ENCODE measurements at regions not wholly inside any gene's neighbourhood (a gene's known extent, or its start where the extent isn't known, plus 50 kb on each side); places are given as distances from the start of the nearest gene placed in this dataset.

- no peak overlapping the region for H3K4me3 ChIP-seq (ENCODE audit: low read length)
- H3K36me3 ChIP-seq (ENCODE audit: control insufficient read depth, insufficient read depth, low read length), result no peaks in the 10 kb centered on the region
- no peak overlapping the region for H3K18ac ChIP-seq (ENCODE audit: low read length)
- no peak overlapping the region for H2BK15ac ChIP-seq (replicated peaks; ENCODE audit: low read depth)
- H3K79me1 ChIP-seq (ENCODE audit: low read length), result no peaks in the 10 kb centered on the region
- no peak overlapping the region for H2AK5ac ChIP-seq (ENCODE audit: low read length)
- no peaks in the 10 kb centered on the region for H3K27me3 ChIP-seq (ENCODE audit: insufficient read depth, low read length, poor library complexity)
- H4K8ac ChIP-seq (ENCODE audit: low read depth, low read length), result no peak overlapping the region
- no peak overlapping the region for H2BK120ac ChIP-seq (ENCODE audit: low read depth, low read length)
- no peak overlapping the region for H3K9ac ChIP-seq (ENCODE audit: low read length)
- H3K4me1 ChIP-seq (ENCODE audit: control insufficient read depth, low read depth, low read length), result no peaks in the 10 kb centered on the region
- no peak overlapping the region for H3K27ac ChIP-seq (ENCODE audit: low read depth, low read length)
- no peak overlapping the region for H3K56ac ChIP-seq (ENCODE audit: low read length)
- H3K79me2 ChIP-seq (ENCODE audit: control insufficient read depth, insufficient read depth, low read length), result no peaks in the 10 kb centered on the region
- no peak overlapping the region for H3K4me2 ChIP-seq (ENCODE audit: low read length)
- no peak for DNase-seq
- no peak overlapping the region for H2BK5ac ChIP-seq (ENCODE audit: low read length)
- H3K4ac ChIP-seq (ENCODE audit: low read depth, low read length), result no peak overlapping the region
- no peak overlapping the region for H3K23ac ChIP-seq (ENCODE audit: low read length)
- H4K5ac ChIP-seq (ENCODE audit: low read length), result no peak overlapping the region
Measured at GRCh38 chr4:97367878-97368277, 775.4 kb downstream of the STPG2 start.

GRCh38 chr4:97370568-97370967 lies 772.7 kb downstream of the STPG2 start:
- no peak overlapping the region for H2AK5ac ChIP-seq (ENCODE audit: low read length)
- H3K56ac ChIP-seq (ENCODE audit: low read length), result no peak overlapping the region
- peak; percentile 20 for DNase-seq

GRCh38 chr4:97374526-97374925 lies 768.8 kb downstream of the STPG2 start:
- Histone ChIP-seq H3K27ac (ENCODE audit: low read depth, low read length) (no peak overlapping the region), H3K4me3 (ENCODE audit: low read length) (no peak overlapping the region), H3K27me3 (ENCODE audit: insufficient read depth, low read length, poor library complexity) (no peaks in the 10 kb centered on the region), H2BK5ac (ENCODE audit: low read length) (no peak overlapping the region), H3K56ac (ENCODE audit: low read length) (no peak overlapping the region), H2BK15ac (replicated peaks; ENCODE audit: low read depth) (no peak overlapping the region), H4K8ac (ENCODE audit: low read depth, low read length) (no peak overlapping the region), H2BK120ac (ENCODE audit: low read depth, low read length) (no peak overlapping the region), H3K18ac (ENCODE audit: low read length) (no peak overlapping the region), H3K79me2 (ENCODE audit: control insufficient read depth, insufficient read depth, low read length) (no peaks in the 10 kb centered on the region), H3K4me1 (ENCODE audit: control insufficient read depth, low read depth, low read length) (no peaks in the 10 kb centered on the region), H3K79me1 (ENCODE audit: low read length) (no peaks in the 10 kb centered on the region), H2AK5ac (ENCODE audit: low read length) (no peak overlapping the region), H4K5ac (ENCODE audit: low read length) (no peak overlapping the region), H3K4ac (ENCODE audit: low read depth, low read length) (no peak overlapping the region), H3K9ac (ENCODE audit: low read length) (no peak overlapping the region), H3K23ac (ENCODE audit: low read length) (no peak overlapping the region), H3K4me2 (ENCODE audit: low read length) (no peak overlapping the region), H3K36me3 (ENCODE audit: control insufficient read depth, insufficient read depth, low read length) (no peaks in the 10 kb centered on the region)
- peak; percentile 52 for DNase-seq
- no CpG with 5 or more reads among the region's 1 CpG for WGBS (ENCODE audit: extremely low coverage, insufficient coverage, low lambda C conversion rate)

More at GRCh38 chr4:97370568-97370967, 772.7 kb downstream of the STPG2 start:
- Histone ChIP-seq H3K36me3 (ENCODE audit: control insufficient read depth, insufficient read depth, low read length) (no peaks in the 10 kb centered on the region), H3K23ac (ENCODE audit: low read length) (no peak overlapping the region), H3K27ac (ENCODE audit: low read depth, low read length) (no peak overlapping the region), H3K27me3 (ENCODE audit: insufficient read depth, low read length, poor library complexity) (no peaks in the 10 kb centered on the region), H3K4ac (ENCODE audit: low read depth, low read length) (no peak overlapping the region), H2BK120ac (ENCODE audit: low read depth, low read length) (no peak overlapping the region), H2BK5ac (ENCODE audit: low read length) (no peak overlapping the region), H3K4me3 (ENCODE audit: low read length) (no peak overlapping the region), H3K4me1 (ENCODE audit: control insufficient read depth, low read depth, low read length) (no peaks in the 10 kb centered on the region), H3K79me1 (ENCODE audit: low read length) (no peaks in the 10 kb centered on the region), H2BK15ac (replicated peaks; ENCODE audit: low read depth) (no peak overlapping the region), H4K8ac (ENCODE audit: low read depth, low read length) (no peak overlapping the region), H4K5ac (ENCODE audit: low read length) (no peak overlapping the region), H3K79me2 (ENCODE audit: control insufficient read depth, insufficient read depth, low read length) (no peaks in the 10 kb centered on the region), H3K18ac (ENCODE audit: low read length) (no peak overlapping the region), H3K9ac (ENCODE audit: low read length) (no peak overlapping the region), H3K4me2 (ENCODE audit: low read length) (no peak overlapping the region)
- WGBS (ENCODE audit: extremely low coverage, insufficient coverage, low lambda C conversion rate), result no CpG with 5 or more reads among the region's 3 CpGs

GRCh38 chr4:97386969-97387368 lies 756.3 kb downstream of the STPG2 start:
- H3K4ac ChIP-seq (ENCODE audit: low read depth, low read length), result no peak overlapping the region
- H3K18ac ChIP-seq (ENCODE audit: low read length), result no peak overlapping the region
- H2BK5ac ChIP-seq (ENCODE audit: low read length), result no peak overlapping the region
- no peak overlapping the region for H3K23ac ChIP-seq (ENCODE audit: low read length)
- H3K27ac ChIP-seq (ENCODE audit: low read depth, low read length), result no peak overlapping the region
- H3K4me3 ChIP-seq (ENCODE audit: low read length), result no peak overlapping the region
- H2AK5ac ChIP-seq (ENCODE audit: low read length), result no peak overlapping the region
- H4K5ac ChIP-seq (ENCODE audit: low read length), result no peak overlapping the region
- H3K9ac ChIP-seq (ENCODE audit: low read length), result no peak overlapping the region
- H2BK120ac ChIP-seq (ENCODE audit: low read depth, low read length), result no peak overlapping the region
- no peak for DNase-seq
- H2BK15ac ChIP-seq (replicated peaks; ENCODE audit: low read depth), result no peak overlapping the region
- no peak overlapping the region for H3K4me2 ChIP-seq (ENCODE audit: low read length)
- H3K79me2 ChIP-seq (ENCODE audit: control insufficient read depth, insufficient read depth, low read length), result no peaks in the 10 kb centered on the region
- no peaks in the 10 kb centered on the region for H3K4me1 ChIP-seq (ENCODE audit: control insufficient read depth, low read depth, low read length)
- no peaks in the 10 kb centered on the region for H3K79me1 ChIP-seq (ENCODE audit: low read length)
- no peak overlapping the region for H4K8ac ChIP-seq (ENCODE audit: low read depth, low read length)
- no peak overlapping the region for H3K56ac ChIP-seq (ENCODE audit: low read length)
- no peaks in the 10 kb centered on the region for H3K27me3 ChIP-seq (ENCODE audit: insufficient read depth, low read length, poor library complexity)
- no peaks in the 10 kb centered on the region for H3K36me3 ChIP-seq (ENCODE audit: control insufficient read depth, insufficient read depth, low read length)

GRCh38 chr4:97394653-97395052 lies 748.6 kb downstream of the STPG2 start:
- H3K4me3 ChIP-seq (ENCODE audit: low read length), result no peak overlapping the region
- H3K36me3 ChIP-seq (ENCODE audit: control insufficient read depth, insufficient read depth, low read length), result no peaks in the 10 kb centered on the region
- no peak overlapping the region for H3K4me2 ChIP-seq (ENCODE audit: low read length)
- H3K79me2 ChIP-seq (ENCODE audit: control insufficient read depth, insufficient read depth, low read length), result no peaks in the 10 kb centered on the region
- H3K23ac ChIP-seq (ENCODE audit: low read length), result no peak overlapping the region
- no CpG with 5 or more reads among the region's 1 CpG for WGBS (ENCODE audit: extremely low coverage, insufficient coverage, low lambda C conversion rate)
- no peak overlapping the region for H3K18ac ChIP-seq (ENCODE audit: low read length)
- H3K4ac ChIP-seq (ENCODE audit: low read depth, low read length), result no peak overlapping the region
- no peak overlapping the region for H2BK5ac ChIP-seq (ENCODE audit: low read length)
- H3K27me3 ChIP-seq (ENCODE audit: insufficient read depth, low read length, poor library complexity), result no peaks in the 10 kb centered on the region
- no peaks in the 10 kb centered on the region for H3K79me1 ChIP-seq (ENCODE audit: low read length)
- H2BK120ac ChIP-seq (ENCODE audit: low read depth, low read length), result no peak overlapping the region
- no peak overlapping the region for H2BK15ac ChIP-seq (replicated peaks; ENCODE audit: low read depth)
- no peak overlapping the region for H2AK5ac ChIP-seq (ENCODE audit: low read length)
- H3K27ac ChIP-seq (ENCODE audit: low read depth, low read length), result no peak overlapping the region
- H3K4me1 ChIP-seq (ENCODE audit: control insufficient read depth, low read depth, low read length), result no peaks in the 10 kb centered on the region
- DNase-seq, result no peak
- H4K8ac ChIP-seq (ENCODE audit: low read depth, low read length), result no peak overlapping the region
- H3K9ac ChIP-seq (ENCODE audit: low read length), result no peak overlapping the region
- H3K56ac ChIP-seq (ENCODE audit: low read length), result no peak overlapping the region
- H4K5ac ChIP-seq (ENCODE audit: low read length), result no peak overlapping the region

GRCh38 chr4:97396097-97396496 lies 747.2 kb downstream of the STPG2 start:
- no CpG with 5 or more reads among the region's 3 CpGs for WGBS (ENCODE audit: extremely low coverage, insufficient coverage, low lambda C conversion rate)
- Histone ChIP-seq H3K27me3 (ENCODE audit: insufficient read depth, low read length, poor library complexity) (no peaks in the 10 kb centered on the region), H3K23ac (ENCODE audit: low read length) (no peak overlapping the region), H3K79me2 (ENCODE audit: control insufficient read depth, insufficient read depth, low read length) (no peaks in the 10 kb centered on the region), H3K4me3 (ENCODE audit: low read length) (no peak overlapping the region), H2AK5ac (ENCODE audit: low read length) (no peak overlapping the region), H3K4me1 (ENCODE audit: control insufficient read depth, low read depth, low read length) (no peaks in the 10 kb centered on the region), H2BK5ac (ENCODE audit: low read length) (no peak overlapping the region), H3K27ac (ENCODE audit: low read depth, low read length) (no peak overlapping the region), H3K79me1 (ENCODE audit: low read length) (no peaks in the 10 kb centered on the region), H4K5ac (ENCODE audit: low read length) (no peak overlapping the region), H3K18ac (ENCODE audit: low read length) (no peak overlapping the region), H3K9ac (ENCODE audit: low read length) (no peak overlapping the region), H3K4me2 (ENCODE audit: low read length) (no peak overlapping the region), H3K36me3 (ENCODE audit: control insufficient read depth, insufficient read depth, low read length) (no peaks in the 10 kb centered on the region), H2BK120ac (ENCODE audit: low read depth, low read length) (no peak overlapping the region), H3K56ac (ENCODE audit: low read length) (no peak overlapping the region), H3K4ac (ENCODE audit: low read depth, low read length) (no peak overlapping the region), H2BK15ac (replicated peaks; ENCODE audit: low read depth) (no peak overlapping the region), H4K8ac (ENCODE audit: low read depth, low read length) (no peak overlapping the region)
- no peak for DNase-seq
